ENCODE measurements at regions not wholly inside any gene's neighbourhood (a gene's known extent, or its start where the extent isn't known, plus 50 kb on each side); places are given as distances from the start of the nearest gene placed in this dataset.

DNA sequence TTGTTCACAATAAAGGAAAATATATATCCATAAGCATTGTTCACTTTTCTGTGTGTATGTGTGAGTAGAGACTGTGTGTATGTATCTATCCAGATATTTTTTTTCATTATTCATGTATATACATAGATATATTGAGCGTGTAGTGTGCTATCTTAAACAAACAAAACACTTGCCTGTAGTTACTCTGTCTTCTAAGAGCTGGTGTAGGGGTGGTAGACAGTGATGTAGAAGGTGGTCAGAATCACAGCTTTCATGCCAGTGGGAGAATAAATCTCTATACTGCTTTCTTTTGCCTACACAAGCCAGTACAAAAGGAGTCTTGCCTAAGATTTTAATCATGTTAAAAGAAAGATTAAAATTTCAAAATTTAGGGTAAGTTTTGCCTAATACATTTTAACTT is 122.0 kb downstream of the UCHL5 start:
- TF ChIP-seq, protein P1, sequence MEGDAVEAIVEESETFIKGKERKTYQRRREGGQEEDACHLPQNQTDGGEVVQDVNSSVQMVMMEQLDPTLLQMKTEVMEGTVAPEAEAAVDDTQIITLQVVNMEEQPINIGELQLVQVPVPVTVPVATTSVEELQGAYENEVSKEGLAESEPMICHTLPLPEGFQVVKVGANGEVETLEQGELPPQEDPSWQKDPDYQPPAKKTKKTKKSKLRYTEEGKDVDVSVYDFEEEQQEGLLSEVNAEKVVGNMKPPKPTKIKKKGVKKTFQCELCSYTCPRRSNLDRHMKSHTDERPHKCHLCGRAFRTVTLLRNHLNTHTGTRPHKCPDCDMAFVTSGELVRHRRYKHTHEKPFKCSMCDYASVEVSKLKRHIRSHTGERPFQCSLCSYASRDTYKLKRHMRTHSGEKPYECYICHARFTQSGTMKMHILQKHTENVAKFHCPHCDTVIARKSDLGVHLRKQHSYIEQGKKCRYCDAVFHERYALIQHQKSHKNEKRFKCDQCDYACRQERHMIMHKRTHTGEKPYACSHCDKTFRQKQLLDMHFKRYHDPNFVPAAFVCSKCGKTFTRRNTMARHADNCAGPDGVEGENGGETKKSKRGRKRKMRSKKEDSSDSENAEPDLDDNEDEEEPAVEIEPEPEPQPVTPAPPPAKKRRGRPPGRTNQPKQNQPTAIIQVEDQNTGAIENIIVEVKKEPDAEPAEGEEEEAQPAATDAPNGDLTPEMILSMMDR (tag by site-specific recombination; IDR thresholded peaks at IDR 0.05), result no peak
- TF ChIP-seq ZSCAN23 (tag by site-specific recombination; IDR thresholded peaks at IDR 0.05) (no peak), ZNF660 (tag by site-specific recombination; IDR thresholded peaks at IDR 0.05) (no peak), ZNF701 (tag by site-specific recombination; IDR thresholded peaks at IDR 0.05) (no peak), GLIS2 (tag by site-specific recombination; IDR thresholded peaks at IDR 0.05) (no peak), ZNF76 (tag by site-specific recombination; IDR thresholded peaks at IDR 0.05; ENCODE audit: borderline replicate concordance, low read depth) (no peak), ZBTB8A (tag by site-specific recombination; IDR thresholded peaks at IDR 0.05) (no peak), ZNF391 (tag by site-specific recombination; IDR thresholded peaks at IDR 0.05; ENCODE audit: borderline replicate concordance, low read depth) (no peak), TCF7L2 (IDR thresholded peaks at IDR 0.05; ENCODE audit: borderline replicate concordance, low read depth, low read length) (no peak)
- TF ChIP-seq, protein P2, sequence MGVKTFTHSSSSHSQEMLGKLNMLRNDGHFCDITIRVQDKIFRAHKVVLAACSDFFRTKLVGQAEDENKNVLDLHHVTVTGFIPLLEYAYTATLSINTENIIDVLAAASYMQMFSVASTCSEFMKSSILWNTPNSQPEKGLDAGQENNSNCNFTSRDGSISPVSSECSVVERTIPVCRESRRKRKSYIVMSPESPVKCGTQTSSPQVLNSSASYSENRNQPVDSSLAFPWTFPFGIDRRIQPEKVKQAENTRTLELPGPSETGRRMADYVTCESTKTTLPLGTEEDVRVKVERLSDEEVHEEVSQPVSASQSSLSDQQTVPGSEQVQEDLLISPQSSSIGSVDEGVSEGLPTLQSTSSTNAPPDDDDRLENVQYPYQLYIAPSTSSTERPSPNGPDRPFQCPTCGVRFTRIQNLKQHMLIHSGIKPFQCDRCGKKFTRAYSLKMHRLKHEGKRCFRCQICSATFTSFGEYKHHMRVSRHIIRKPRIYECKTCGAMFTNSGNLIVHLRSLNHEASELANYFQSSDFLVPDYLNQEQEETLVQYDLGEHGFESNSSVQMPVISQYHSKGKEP (tag by site-specific recombination; IDR thresholded peaks at IDR 0.05), result no peak

Data from HEK293 (cell line).